Esophagus squamous epithelium (tissue), 5 donors: ENCODE measurements at regions not wholly inside any gene's neighbourhood (a gene's known extent, or its start where the extent isn't known, plus 50 kb on each side); places are given as distances from the start of the nearest gene placed in this dataset.

Experiments used
- DNase-seq: peaks from one replicate; lab custom pipeline; 2025; lab: John Stamatoyannopoulos, UW
- H3K27ac ChIP-seq, 4 donors: fragments of 200-600 bp; sonication (generic); one replicate each; pipeline ENCODE4 v1.5.1; 2016 to 2019; ENCODE audit warnings: mild to moderate bottlenecking in 1 of 4
- H3K27me3 ChIP-seq, 4 donors: fragments of 200-600 bp; sonication (generic); 1 replicate in 3 of 4; 2 replicates in 1 of 4; pipeline versions ENCODE4 v1.5.1 to v1.6.0; 2017 to 2021; ENCODE audit warnings: antibody characterized with exemption in 1 of 4
- H3K36me3 ChIP-seq, 3 donors: fragments of 200-600 bp; sonication (generic); one replicate each; pipeline ENCODE4 v1.5.1; 2016 to 2019
- H3K4me1 ChIP-seq, 3 donors: fragments of 200-600 bp; sonication (generic); one replicate each; pipeline ENCODE4 v1.5.1; 2017 to 2019
- H3K4me3 ChIP-seq, 4 donors: fragments of 200-600 bp; sonication (generic); 1 replicate in 3 of 4; 2 replicates in 1 of 4; pipeline ENCODE4 v1.5.1; 2016 to 2019; ENCODE audit warnings: mild to moderate bottlenecking in 2 of 4, moderate library complexity in 1 of 4
- H3K9me3 ChIP-seq, 3 donors: fragments of 200-600 bp; sonication (generic); one replicate each; pipeline ENCODE4 v1.5.1; 2016 to 2019
- CTCF ChIP-seq, 6 experiments: fragments of 450-650 bp in 4 of 6; fragments of 200-600 bp in 2 of 6; sonication (generic) in 2 of 6; IDR thresholded peaks; one replicate each; pipeline ENCODE4 v1.5.1; 2016 to 2019; ENCODE audit warnings: antibody characterized with exemption in 6 of 6, mild to moderate bottlenecking in 4 of 6, moderate library complexity in 4 of 6
- POLR2A ChIP-seq, 4 donors: fragments of 450-650 bp; IDR thresholded peaks; one replicate each; pipeline ENCODE4 v1.6.1; 2017; ENCODE audit warnings: antibody characterized with exemption in 4 of 4, mild to moderate bottlenecking in 4 of 4, moderate library complexity in 3 of 4
- WGBS, 2 donors: methylation state at CpG; one replicate each; pipeline ENCODE4 v1.1.5; 2018; 5-methylcytosine and 5-hydroxymethylcytosine counted together
- intact Hi-C: fragments of 100-400 bp; cut with DNase I; formaldehyde crosslinking; loops from one replicate; pipeline ENCODE4 v1.15.0; 2022
- donor health status: DM: yes; HTN: yes; CAD: no.

- Histone ChIP-seq H3K36me3 (no peaks in the 10 kb centered on the region), H3K4me3 (no peak overlapping the region), H3K9me3 (no peaks in the 10 kb centered on the region), H3K27me3 (no peaks in the 10 kb centered on the region), H3K27ac (no peak overlapping the region), H3K4me1 (no peaks in the 10 kb centered on the region)
- DNase-seq = no peak
- intact Hi-C loops = no loop called here
- TF ChIP-seq CTCF (IDR thresholded peaks at IDR 0.05) = no peak
- TF ChIP-seq POLR2A (IDR thresholded peaks at IDR 0.05) = no peak
Observed at GRCh38 chr12:86735851-86736250, 479.7 kb upstream of the MGAT4C start.

GRCh38 chr12:86735072-86735471 is 478.9 kb upstream of the MGAT4C start:
- no peaks in the 10 kb centered on the region for H3K9me3 ChIP-seq
- H3K4me3 ChIP-seq = no peak overlapping the region
- TF ChIP-seq POLR2A (IDR thresholded peaks at IDR 0.05) (no peak), CTCF (IDR thresholded peaks at IDR 0.05) (no peak)
- no peaks in the 10 kb centered on the region for H3K27me3 ChIP-seq
- H3K4me1 ChIP-seq = peaks cover 0 to 7% (median 0%) of the 10 kb centered on the region in 3 donors
- 86 to 87% methylated on average over 4 of the region's 4 CpGs for WGBS, 2 donors
- DNase-seq = no peak
- intact Hi-C loops = no loop called here
- H3K36me3 ChIP-seq = no peaks in the 10 kb centered on the region
- no peak overlapping the region for H3K27ac ChIP-seq

- Histone ChIP-seq H3K4me1 (peaks cover 0 to 13% (median 0%) of the 10 kb centered on the region in 3 donors), H3K36me3 (no peaks in the 10 kb centered on the region), H3K9me3 (no peaks in the 10 kb centered on the region), H3K27ac (no peak overlapping the region), H3K27me3 (no peaks in the 10 kb centered on the region), H3K4me3 (no peak overlapping the region)
- 30 to 35% methylated on average over 2 of the region's 2 CpGs for WGBS, 2 donors
- TF ChIP-seq POLR2A (IDR thresholded peaks at IDR 0.05) (no peak), CTCF (IDR thresholded peaks at IDR 0.05) (no peak)
- DNase-seq = no peak
- intact Hi-C loops = no loop called here
Observed at GRCh38 chr12:86730233-86730632, 474.0 kb upstream of the MGAT4C start.

GRCh38 chr12:86729739-86730138 is 473.5 kb upstream of the MGAT4C start:
- intact Hi-C loops = no loop called here
- no peaks in the 10 kb centered on the region for H3K9me3 ChIP-seq
- no peaks in the 10 kb centered on the region for H3K27me3 ChIP-seq
- no peak overlapping the region for H3K27ac ChIP-seq
- H3K4me3 ChIP-seq = no peak overlapping the region
- H3K36me3 ChIP-seq = no peaks in the 10 kb centered on the region
- WGBS, 2 donors = 13 to 20% methylated on average over 1 of the region's 1 CpG
- peaks cover 0 to 13% (median 0%) of the 10 kb centered on the region in 3 donors for H3K4me1 ChIP-seq
- TF ChIP-seq POLR2A (IDR thresholded peaks at IDR 0.05) (no peak), CTCF (IDR thresholded peaks at IDR 0.05) (no peak)
- no peak for DNase-seq

GRCh38 chr12:86727160-86727559 is 471.0 kb upstream of the MGAT4C start:
- intact Hi-C loops = no loop called here
- Histone ChIP-seq H3K9me3 (no peaks in the 10 kb centered on the region), H3K27ac (no peak overlapping the region), H3K36me3 (no peaks in the 10 kb centered on the region), H3K4me3 (no peak overlapping the region), H3K27me3 (no peaks in the 10 kb centered on the region), H3K4me1 (peaks cover 0 to 13% (median 0%) of the 10 kb centered on the region in 3 donors)
- no peak for DNase-seq
- TF ChIP-seq POLR2A (IDR thresholded peaks at IDR 0.05) (no peak), CTCF (IDR thresholded peaks at IDR 0.05) (no peak)
- 10 to 36% methylated on average over 1 of the region's 1 CpG for WGBS, 2 donors
